GM19193 (cell line): ENCODE measurements at regions not wholly inside any gene's neighbourhood (a gene's known extent, or its start where the extent isn't known, plus 50 kb on each side); places are given as distances from the start of the nearest gene placed in this dataset.

Experiments
- POLR2A ChIP-seq: IDR thresholded peaks from 4 replicates; pipeline ENCODE4 v1.6.1; 2011; ENCODE audit not compliant: insufficient read depth, insufficient read length; ENCODE audit errors: extremely low read depth

- TF ChIP-seq POLR2A, result no peak
These were observed 217.1 kb upstream of the KIRREL3 start for GRCh38 chr11:127217452-127218274.

GRCh38 chr11:127205688-127206217, 205.2 kb upstream of the KIRREL3 start:
- TF ChIP-seq POLR2A, result no peak

- no peak for TF ChIP-seq POLR2A
These were observed 202.9 kb upstream of the KIRREL3 start for GRCh38 chr11:127203490-127203889.

- TF ChIP-seq POLR2A, result no peak
These were observed 201.5 kb upstream of the KIRREL3 start for GRCh38 chr11:127202105-127202504.

- no peak for TF ChIP-seq POLR2A
These were observed 198.8 kb upstream of the KIRREL3 start for GRCh38 chr11:127199306-127199801.

GRCh38 chr11:127195501-127196120, 195.0 kb upstream of the KIRREL3 start:
- no peak for TF ChIP-seq POLR2A

GRCh38 chr11:127194521-127194920, 194.0 kb upstream of the KIRREL3 start:
- no peak for TF ChIP-seq POLR2A

GRCh38 chr11:127193950-127194349, 193.4 kb upstream of the KIRREL3 start:
- TF ChIP-seq POLR2A, result no peak

GRCh38 chr11:127191689-127192088, 191.1 kb upstream of the KIRREL3 start:
- TF ChIP-seq POLR2A, result no peak

- no peak for TF ChIP-seq POLR2A
These were observed 190.7 kb upstream of the KIRREL3 start for GRCh38 chr11:127191261-127191660.

GRCh38 chr11:127182586-127183203, 182.1 kb upstream of the KIRREL3 start:
- no peak for TF ChIP-seq POLR2A

GRCh38 chr11:127157225-127157624, 156.7 kb upstream of the KIRREL3 start:
- no peak for TF ChIP-seq POLR2A

- no peak for TF ChIP-seq POLR2A
These were observed 148.8 kb upstream of the KIRREL3 start for GRCh38 chr11:127149410-127149809.

GRCh38 chr11:127143251-127143650, 142.7 kb upstream of the KIRREL3 start:
- no peak for TF ChIP-seq POLR2A

- TF ChIP-seq POLR2A, result no peak
These were observed 138.0 kb upstream of the KIRREL3 start for GRCh38 chr11:127138613-127139012.
